IPS-NIHi11 (cell line): ENCODE measurements at regions not wholly inside any gene's neighbourhood (a gene's known extent, or its start where the extent isn't known, plus 50 kb on each side); places are given as distances from the start of the nearest gene placed in this dataset.
A peak's percentile ranks its signal among the peaks of the same experiment; 100 is the strongest.

Experiments used
- DNase-seq: peaks from one replicate; pipeline ENCODE4 v3.0.0; 2012; ENCODE audit warnings: mixed read lengths, low spot score

GRCh38 chr6:23587582-23587981 lies 538.4 kb upstream of the NRSN1 start:
- DNase-seq = no peak

- DNase-seq = no peak
Observed at GRCh38 chr6:23589811-23590210, 536.2 kb upstream of the NRSN1 start.

GRCh38 chr6:23590498-23591126 lies 535.4 kb upstream of the NRSN1 start:
- DNase-seq = no peak

- DNase-seq = no peak
Observed at GRCh38 chr6:23591761-23592160, 534.3 kb upstream of the NRSN1 start.

GRCh38 chr6:23600118-23600517 lies 525.9 kb upstream of the NRSN1 start:
- DNase-seq = no peak

GRCh38 chr6:23601811-23602345 lies 524.1 kb upstream of the NRSN1 start:
- no peak for DNase-seq

GRCh38 chr6:23608931-23609435 lies 517.0 kb upstream of the NRSN1 start:
- DNase-seq = no peak

GRCh38 chr6:23611776-23612381 lies 514.1 kb upstream of the NRSN1 start:
- no peak for DNase-seq

GRCh38 chr6:23618366-23618765 lies 507.6 kb upstream of the NRSN1 start:
- no peak for DNase-seq

- no peak for DNase-seq
Observed at GRCh38 chr6:23620911-23621401, 505.1 kb upstream of the NRSN1 start.

- DNase-seq = no peak
Observed at GRCh38 chr6:23630726-23631635, 495.0 kb upstream of the NRSN1 start.

GRCh38 chr6:23633996-23634395 lies 492.0 kb upstream of the NRSN1 start:
- DNase-seq = no peak

- DNase-seq = no peak
Observed at GRCh38 chr6:23635150-23635549, 490.9 kb upstream of the NRSN1 start.

GRCh38 chr6:23637296-23637695 lies 488.7 kb upstream of the NRSN1 start:
- DNase-seq = no peak

GRCh38 chr6:23642849-23643248 lies 483.2 kb upstream of the NRSN1 start:
- no peak for DNase-seq

GRCh38 chr6:23647045-23647444 lies 479.0 kb upstream of the NRSN1 start:
- no peak for DNase-seq

- no peak for DNase-seq
Observed at GRCh38 chr6:23650676-23651075, 475.3 kb upstream of the NRSN1 start.

- DNase-seq = no peak
Observed at GRCh38 chr6:23654745-23655144, 471.3 kb upstream of the NRSN1 start.

- no peak for DNase-seq
Observed at GRCh38 chr6:23655525-23655924, 470.5 kb upstream of the NRSN1 start.

- no peak for DNase-seq
Observed at GRCh38 chr6:23656255-23657194, 469.5 kb upstream of the NRSN1 start.

GRCh38 chr6:23659125-23659524 lies 466.9 kb upstream of the NRSN1 start:
- DNase-seq = peak; percentile 42
